HG02870 (cell line): ENCODE measurements at regions not wholly inside any gene's neighbourhood (a gene's known extent, or its start where the extent isn't known, plus 50 kb on each side); places are given as distances from the start of the nearest gene placed in this dataset.

ENCODE experiments used
- ATAC-seq: cut with Tn5 transposase; IDR thresholded peaks from one replicate; pipeline ENCODE4 v1.9.1; 2021; ENCODE audit warnings: mild to moderate bottlenecking, moderate library complexity; ENCODE audit not compliant: unreplicated experiment

DNA sequence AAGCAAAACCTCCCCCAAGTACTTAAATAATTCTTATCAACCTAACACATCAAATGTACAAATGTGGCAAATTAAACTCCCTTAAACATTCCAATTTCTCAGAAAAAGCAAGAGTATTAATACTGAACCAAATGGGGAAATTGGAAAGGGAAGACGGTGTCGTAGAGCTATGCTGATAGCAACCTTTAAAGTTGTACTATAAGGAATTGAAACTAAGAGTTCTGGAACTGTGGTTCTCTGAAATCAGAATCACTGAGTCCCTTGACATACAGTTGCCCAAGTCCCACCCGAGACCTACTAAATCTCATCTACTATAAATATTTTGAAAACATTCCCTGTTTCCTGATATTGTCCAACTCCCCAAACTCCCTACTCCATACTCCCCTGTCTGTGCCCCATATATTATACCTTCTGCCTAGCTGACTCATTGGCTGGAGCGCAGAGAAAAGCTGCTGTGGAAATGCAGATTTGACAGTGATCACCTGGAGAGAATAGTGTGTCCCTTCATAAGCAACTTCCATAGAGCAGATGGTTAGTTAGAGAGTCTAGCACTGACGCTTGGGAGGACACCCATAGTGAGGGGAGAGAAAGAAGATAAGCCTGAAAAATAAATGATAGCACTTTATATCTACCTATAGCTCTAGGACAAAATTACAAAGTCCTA, 51.4 kb upstream of the ITM2B start:
- ATAC-seq, result no peak

DNA sequence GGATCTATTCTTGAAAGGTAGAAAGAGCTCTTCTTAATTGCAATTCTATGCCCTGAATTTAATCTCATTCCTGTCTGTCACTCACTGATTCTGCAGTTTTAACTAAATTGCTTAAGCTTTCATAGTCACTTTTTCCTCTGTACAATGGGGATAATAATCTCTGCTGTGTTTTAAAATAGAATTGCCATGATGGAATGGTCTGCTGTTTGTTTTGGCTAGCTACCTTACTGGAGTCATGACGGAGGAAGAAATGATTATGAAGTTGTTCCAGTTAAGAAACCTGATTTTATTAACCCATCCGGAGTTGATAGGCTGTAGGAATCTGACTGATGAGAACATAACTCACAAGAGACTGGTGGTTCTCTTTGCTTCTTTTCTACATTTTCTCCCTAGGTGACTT, 54.9 kb upstream of the ITM2B start:
- ATAC-seq, result no peak

DNA sequence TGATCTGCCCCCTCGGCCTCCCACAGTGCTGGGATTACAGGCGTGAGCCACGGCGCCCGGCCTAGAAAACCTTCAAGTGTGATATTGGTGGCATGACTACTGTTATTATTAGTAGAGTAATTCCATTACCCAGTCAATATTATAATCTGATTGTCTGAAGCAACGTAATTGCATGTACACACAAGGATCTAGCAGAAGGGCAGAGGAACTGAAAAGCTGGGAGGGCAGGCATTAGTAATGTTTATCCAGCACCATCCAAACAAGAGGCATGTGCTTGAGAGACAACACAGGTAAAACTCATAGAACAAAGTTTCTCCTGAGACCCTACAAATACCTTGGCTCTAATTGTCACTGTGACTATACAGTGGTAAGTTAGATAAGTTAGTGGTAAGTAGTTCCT, 56.2 kb upstream of the ITM2B start:
- no peak for ATAC-seq

DNA sequence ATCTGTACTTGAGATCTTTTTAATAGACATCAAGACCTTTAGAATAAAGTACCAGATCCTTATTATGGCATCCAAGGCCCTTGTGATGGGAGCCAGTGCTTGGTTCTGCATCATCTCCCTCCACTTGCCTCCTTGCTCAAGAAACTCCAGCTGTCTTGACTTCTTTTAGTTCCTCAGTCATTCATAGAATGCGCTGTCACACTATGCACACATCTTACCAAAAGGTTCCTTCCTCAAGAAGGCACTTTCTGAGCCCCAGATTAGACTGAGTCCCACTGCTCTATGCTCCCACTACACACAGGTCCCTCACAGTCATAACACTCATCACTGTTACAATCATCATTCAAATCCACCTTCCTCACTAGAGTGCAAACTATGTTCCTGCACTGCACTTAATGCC, 57.8 kb upstream of the ITM2B start:
- ATAC-seq, result no peak

DNA sequence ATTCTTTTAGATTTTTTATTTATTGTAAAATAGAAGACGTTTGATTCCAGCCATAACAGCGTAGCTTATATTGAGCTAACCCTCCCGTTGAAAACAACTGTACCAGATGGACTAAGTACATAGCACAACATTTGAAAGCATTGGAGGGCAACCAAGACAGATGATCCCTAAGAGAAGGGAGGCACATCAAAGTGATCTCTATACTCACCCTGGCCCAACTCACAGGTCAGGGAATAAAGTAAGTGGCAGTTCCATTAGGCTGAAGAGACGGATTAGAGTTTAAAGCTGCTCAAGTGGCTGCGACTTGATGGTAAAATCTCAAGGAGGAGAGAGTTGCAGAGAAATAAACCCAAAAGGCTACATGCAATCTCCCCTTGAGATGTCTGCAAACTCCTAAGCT, 65.1 kb upstream of the ITM2B start:
- ATAC-seq, result no peak

DNA sequence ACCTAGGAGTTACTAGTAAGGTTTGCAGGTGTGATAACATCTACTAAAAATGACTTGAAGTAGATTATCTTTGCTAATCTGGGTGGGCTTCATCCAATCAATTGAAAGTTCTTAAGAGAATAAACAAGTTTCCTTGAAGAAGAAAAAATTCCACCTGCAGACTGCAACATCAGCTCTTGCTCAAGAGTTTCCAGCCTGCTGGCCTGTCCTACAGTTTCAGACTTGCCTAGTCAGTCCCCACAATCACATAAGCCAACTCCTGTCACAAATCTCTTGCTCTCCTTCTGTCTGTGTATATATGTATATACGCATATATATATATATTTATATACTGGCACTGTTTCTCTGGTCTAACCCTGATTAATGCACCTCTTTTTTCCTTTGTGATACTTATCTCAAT, 67.3 kb upstream of the ITM2B start:
- no peak for ATAC-seq

DNA sequence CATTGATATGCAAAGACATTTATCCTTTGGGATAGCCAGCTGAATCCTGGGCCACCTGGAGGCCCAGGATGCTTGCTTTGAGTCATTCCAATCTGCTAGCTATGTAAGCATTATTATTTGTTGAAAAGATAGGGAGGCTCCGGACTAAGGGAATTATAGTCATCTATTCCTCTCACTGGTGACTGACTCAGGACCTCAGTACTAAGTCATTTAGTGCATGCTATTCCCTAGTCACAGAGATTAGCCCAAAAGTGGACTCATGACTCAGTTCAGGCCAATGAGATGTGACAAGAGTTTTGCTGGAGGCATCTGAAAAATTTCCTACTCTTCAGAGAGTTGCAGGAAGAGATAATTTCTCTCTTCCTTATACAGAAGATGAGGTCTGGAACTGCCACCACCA, 67.9 kb upstream of the ITM2B start:
- ATAC-seq, result no peak

DNA sequence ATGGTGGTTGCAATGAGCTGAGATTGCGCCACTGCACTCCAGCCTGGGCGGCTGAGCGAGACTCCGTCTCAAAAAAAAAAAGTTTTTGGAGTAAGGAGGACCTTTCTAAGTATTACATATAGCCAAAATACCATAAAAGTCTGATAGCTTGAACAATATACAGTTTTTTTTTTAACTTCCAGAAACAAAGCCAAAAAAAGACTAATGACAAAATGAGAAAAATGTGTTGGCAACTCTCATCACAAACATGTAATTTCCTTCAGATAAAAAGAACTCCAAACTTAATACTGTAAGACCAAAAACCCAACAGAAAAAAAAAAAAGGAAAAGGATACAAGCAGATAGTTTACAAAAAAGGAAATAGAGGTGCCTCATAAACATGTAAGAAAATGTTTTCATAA, 68.2 kb upstream of the MED4 start:
- no peak for ATAC-seq

DNA sequence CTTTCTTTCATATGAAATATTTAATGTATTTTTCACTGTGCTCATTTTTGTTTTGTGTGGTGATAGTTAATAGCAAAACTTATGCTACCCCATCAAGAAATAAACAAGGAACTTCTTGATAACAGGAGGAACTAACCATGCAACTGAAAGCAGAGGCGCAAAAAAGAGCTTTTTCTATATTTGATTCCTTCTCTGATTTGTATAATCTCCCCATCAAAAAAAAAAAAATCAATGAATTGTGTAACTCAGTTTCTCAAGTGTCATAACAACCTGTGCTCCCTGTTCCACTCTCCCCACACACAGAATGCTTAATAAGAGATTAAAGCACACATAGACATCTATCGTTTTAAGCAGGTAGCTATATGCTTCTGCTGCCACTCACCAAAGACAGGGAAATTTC, 67.3 kb upstream of the MED4 start:
- no peak for ATAC-seq

DNA sequence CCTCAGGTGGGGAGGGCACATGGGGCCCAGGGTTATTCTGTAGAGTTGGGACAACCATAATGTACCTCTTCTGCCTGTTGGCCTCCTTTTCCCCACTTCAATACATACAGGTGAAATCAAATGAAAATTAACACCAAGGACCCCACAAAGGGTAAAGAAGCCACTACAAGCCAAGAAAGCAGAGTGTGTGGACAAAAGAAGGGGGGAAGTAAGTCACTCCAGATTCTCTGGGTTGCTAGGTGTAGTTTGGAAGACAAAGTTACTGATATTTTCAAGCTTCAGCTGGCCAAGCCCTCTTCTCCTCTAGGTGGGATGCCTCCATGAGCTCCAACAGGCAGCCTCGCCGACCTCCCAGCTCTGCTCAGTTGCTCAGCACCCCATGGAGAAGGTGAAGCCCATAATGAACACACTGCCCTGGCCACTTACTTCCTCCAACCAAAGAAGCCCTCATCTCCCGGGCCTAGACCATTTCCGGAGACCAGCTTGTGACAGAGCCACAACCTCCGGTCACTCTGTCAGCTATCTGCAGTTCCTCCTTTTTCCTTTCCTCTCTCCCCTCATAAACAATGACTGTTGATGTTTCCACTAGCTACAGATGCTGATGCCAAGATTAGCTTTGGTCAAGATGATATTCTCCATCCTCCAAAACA, 66.8 kb upstream of the MED4 start:
- no peak for ATAC-seq

DNA sequence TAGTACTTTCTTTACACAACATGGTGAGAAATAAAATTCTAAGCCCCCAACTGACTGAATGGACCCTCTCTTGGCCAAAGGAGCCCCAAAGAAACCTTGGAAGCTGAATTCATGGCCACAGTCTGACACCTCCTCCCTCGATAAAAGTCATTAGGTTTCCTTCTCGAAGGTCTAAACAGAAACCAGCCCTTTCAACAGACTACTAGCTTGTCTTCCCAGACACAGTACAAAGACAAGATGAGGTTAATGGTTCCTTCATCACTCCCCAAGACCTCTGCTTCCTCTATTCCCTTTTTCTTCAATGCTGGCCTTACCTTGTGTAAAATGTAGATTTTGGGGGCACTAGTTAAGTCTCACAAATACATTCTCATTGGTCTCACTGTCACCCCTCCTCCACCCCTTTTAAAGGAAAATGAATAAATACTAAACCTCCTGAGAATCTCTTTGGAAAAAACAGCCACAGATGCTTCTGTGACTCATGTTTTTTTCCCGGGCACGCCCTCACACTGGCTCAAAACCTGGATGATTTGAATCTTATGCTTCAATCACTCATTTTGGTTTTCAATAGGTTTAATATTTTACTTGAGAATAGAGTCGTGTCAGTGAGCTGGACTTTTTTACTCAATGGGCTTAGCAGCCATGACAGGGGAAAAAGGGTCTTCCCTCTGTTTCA, 65.8 kb upstream of the MED4 start:
- no peak for ATAC-seq

DNA sequence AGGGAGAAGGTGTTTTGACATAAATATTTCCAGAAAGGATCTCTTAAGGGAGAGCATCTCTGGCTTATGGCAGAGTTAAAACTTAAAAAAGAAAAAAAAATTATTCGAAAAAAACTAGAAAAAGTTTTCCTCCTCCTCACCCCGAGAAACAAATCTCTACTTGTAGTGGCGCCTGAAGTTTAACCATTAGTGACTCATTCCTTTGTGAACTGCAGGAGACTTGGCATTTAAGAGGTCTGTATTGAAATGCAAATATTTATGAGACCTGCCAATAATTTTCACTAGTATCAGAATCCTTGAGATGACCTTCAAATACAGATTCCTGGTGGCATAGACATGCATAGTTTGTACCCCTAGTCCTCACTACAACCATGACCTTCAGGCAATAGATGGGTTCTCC, 64.9 kb upstream of the MED4 start:
- no peak for ATAC-seq

DNA sequence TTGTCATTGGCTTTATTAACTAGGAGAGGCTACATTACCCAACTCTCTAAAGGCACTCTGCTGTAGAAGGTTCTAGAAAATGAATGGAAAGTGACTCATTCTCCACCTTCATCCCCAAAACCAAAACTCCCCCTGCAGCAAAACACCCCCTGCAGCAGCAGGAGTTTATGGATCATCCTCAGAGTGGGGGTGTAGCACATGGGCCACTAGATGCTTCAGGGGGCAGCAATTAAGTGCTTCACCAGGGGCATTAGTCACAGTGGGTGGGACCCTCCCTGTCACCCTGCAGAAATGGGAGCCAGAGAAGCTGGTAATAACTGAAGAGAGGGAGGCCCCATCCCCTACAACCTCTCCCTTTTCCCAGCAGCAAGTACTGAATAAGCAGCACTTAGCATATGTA, 64.5 kb upstream of the MED4 start:
- no peak for ATAC-seq

DNA sequence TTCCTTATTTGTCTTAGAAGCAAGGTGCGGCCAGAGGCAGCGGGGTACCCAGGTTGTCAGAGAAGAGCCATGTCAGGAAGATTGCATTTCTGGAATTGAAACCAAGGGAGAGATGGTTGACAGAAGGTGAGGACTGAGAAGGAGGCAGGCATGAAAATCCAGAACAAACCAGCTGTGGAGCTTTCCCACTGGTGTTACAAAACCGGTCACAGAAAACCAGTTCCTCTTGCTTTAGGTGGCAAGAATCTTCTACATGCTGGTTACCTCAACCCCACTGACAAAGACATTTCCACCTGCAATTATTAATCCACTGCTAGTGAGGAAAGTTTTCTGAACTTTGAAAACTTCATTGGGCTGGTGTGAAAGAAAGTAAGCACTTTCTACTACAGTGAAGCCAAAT, 64.0 kb upstream of the MED4 start:
- no peak for ATAC-seq

DNA sequence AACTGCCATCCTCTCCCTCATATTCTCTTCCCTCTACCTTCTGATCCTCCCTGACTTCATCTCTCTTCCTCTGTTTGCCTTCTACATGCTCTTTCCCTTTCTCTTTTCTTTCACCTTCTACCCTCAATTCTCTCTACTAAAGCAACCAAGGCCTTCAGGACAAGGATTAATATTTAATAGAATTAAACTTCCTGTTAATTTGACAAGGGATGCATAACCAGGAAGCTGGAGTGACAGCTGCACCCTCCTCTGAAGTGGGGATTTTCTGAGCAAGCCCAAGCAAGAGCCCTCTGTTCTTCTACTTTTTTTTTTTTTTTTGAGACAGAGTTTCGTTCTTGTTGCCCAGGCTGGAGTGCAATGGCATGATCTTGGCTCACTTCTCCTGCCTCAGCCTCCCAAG, 63.4 kb upstream of the MED4 start:
- no peak for ATAC-seq

DNA sequence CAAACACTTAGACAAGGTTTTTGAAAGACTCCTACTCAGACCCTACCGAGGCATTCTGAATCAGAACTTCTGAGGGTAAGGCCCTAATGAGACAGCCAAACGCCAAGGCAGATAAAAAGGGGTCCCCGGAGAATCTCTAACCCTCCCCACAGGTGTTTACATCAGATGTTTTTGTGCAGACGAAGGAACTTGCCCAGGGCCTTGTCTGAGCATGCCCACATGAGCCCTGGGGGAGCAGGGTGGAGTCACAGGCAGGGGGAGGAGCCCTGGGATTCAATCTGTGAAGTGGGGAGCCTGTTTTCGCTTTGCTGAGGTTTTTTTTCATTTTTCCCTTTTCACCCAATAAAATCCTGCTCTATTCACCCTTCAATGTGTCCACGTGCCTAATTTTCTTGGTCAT, 61.6 kb upstream of the MED4 start:
- peak; percentile 47 for ATAC-seq

DNA sequence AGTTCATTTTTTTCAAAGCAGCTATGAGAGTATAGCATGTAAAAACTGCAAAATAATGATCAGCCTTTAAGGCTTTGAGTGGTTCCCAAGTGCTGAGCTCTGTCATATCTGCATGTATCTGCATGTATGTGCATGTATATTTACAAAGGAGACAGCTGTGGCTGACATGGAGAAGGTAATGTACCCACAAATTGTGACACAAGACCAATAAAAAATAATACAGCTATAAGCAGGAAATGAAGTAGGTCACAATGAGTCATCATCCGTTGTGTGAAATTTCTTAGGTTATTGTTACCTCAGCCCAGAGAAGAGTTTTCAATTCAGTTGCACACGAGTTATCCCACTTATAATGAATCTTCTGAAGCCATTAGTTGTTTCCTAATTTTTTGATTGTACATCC, 60.9 kb upstream of the MED4 start:
- ATAC-seq, result no peak

DNA sequence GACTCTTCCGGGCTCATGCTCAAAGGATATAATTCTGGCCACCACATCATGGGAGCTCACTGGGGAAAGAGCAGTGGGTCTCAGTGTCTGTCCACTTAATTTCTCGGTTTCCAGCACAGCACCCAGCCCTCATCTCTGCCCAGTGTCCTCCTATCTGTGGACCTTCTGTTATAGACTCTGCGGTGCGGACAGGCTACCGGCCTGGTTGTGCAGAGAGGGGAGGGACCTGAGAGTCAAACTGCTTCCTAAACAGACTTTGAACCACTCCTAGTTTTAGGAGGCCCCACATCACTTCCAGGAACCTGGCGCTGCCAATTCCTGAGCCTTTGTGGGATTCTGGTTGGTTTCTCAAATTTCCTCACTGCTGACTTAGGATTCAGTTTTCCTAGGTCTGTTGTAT, 59.8 kb upstream of the MED4 start:
- ATAC-seq, result no peak

DNA sequence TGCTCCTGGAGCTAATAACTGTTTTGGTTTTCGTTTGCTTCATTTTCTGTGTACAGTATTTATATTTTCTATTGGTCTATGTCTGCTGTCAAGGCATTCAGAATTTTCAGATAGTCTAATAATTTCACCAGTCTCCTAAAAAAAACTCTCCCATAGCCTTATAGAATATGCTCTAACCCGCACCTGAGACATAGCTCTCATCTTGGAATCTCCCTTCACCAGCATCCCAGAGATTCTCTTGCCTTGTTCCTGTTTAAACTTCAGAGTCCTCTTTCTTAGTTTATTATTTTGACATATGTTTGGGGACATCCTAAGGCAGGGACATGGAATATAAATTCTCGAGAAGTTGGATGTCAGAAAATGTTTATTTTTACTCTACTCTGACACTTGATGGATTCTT, 58.3 kb upstream of the MED4 start:
- ATAC-seq, result no peak

DNA sequence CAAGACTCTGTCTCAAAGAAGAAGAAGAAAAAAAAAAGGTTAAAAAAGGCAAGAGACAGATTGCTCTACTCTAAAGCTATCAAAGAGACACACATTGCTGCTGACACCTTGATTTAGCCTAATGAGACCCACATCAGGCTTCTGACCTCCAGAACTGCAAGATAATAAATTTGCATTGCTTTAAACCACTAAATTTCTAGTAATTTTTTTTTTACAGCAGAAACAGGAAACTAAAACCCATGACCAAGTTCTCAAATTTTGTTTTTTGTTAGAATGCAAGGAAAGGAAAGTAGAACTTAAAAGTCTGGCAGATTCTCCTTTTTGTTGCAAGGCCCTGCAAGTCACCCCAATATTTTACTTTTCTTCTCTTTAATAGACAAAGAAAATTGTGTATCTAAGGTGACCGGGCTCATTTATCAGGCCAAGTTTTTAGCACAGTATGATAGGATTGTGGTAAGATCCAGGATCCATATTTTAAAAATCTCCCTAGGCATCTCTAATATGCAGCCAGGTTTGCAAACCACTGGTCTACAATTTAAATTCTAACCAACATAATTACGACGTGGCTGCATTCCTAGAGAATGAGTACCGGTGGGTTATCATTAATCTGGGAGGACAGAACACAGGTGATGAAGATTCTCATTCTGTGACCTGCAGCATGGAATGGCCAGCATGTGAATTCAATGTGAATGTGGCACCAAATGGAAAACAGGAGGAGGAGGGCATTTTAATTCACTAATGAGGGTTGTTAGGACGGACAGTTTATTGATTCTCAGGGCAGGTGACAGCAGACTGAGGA, 56.7 kb upstream of the MED4 start:
- ATAC-seq, result no peak

DNA sequence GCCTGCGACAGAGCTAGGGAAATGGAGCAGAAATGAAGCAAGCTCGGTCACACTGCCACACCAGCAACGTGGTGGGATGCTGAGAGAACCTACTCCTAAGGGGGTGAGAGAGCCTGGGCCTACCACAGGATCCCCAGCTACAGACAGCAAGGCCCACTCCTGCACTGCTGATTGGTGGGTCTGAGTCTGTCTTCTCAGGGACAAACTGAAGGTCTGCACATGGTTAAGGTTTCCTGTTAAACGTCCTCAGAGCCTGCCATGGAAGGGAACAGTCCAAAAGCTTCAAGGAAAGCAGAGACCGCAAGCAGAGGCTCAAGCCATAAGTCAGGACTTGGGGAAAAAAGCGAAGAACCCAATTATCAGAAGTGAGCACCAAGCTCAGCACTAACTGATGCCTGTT, 53.5 kb upstream of the MED4 start:
- ATAC-seq, result no peak

DNA sequence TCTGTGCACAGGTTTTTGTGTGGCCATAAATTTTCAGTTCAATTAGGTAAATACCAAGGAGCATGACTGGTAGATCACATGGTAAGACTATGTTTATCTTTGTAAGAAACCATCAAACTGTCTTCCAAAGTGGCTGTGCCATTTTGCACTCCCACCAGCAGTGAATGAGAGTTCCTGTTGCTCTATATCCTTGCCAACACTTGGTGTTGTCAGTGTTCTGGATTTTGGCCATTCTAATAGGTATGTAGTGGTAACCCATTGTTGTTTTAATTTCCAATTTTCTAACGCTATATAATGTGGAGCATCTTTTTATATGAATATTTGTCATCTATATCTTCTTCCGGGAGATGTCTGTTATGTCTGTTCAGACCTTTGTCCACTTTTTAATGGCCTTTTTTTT, 51.7 kb upstream of the MED4 start:
- no peak for ATAC-seq
